ENCODE measurements at regions not wholly inside any gene's neighbourhood (a gene's known extent, or its start where the extent isn't known, plus 50 kb on each side); places are given as distances from the start of the nearest gene placed in this dataset.
"Not testable (repeated sequence)": the region's sequence is repeated elsewhere in the genome, so short reads cannot be mapped to it uniquely, and the experiment has no call there.

- DNase-seq (ENCODE audit: low spot score), result peak; percentile 12
Measured at GRCh38 chr7:46047581-46047980, 126.5 kb upstream of the IGFBP3 start.

GRCh38 chr7:46043338-46043737 is 122.3 kb upstream of the IGFBP3 start:
- DNase-seq (ENCODE audit: low spot score), result not testable (repeated sequence)

- DNase-seq (ENCODE audit: low spot score), result not testable (repeated sequence)
Measured at GRCh38 chr7:46039813-46040212, 118.7 kb upstream of the IGFBP3 start.

GRCh38 chr7:46035166-46035565 is 114.1 kb upstream of the IGFBP3 start:
- DNase-seq (ENCODE audit: low spot score), result no peak

- DNase-seq (ENCODE audit: low spot score), result no peak
Measured at GRCh38 chr7:46034056-46034768, 113.1 kb upstream of the IGFBP3 start.

GRCh38 chr7:46033592-46033991 is 112.5 kb upstream of the IGFBP3 start:
- DNase-seq (ENCODE audit: low spot score), result no peak

GRCh38 chr7:46032942-46033341 is 111.9 kb upstream of the IGFBP3 start:
- no peak for DNase-seq (ENCODE audit: low spot score)

GRCh38 chr7:46032353-46032752 is 111.3 kb upstream of the IGFBP3 start:
- DNase-seq (ENCODE audit: low spot score), result no peak

- no peak for DNase-seq (ENCODE audit: low spot score)
Measured at GRCh38 chr7:46029111-46029704, 108.1 kb upstream of the IGFBP3 start.

- no peak for DNase-seq (ENCODE audit: low spot score)
Measured at GRCh38 chr7:46028246-46028645, 107.2 kb upstream of the IGFBP3 start.

GRCh38 chr7:46026741-46027140 is 105.7 kb upstream of the IGFBP3 start:
- DNase-seq (ENCODE audit: low spot score), result no peak

GRCh38 chr7:46024263-46024916 is 103.3 kb upstream of the IGFBP3 start:
- DNase-seq (ENCODE audit: low spot score), result no peak

GRCh38 chr7:46022397-46022796 is 101.3 kb upstream of the IGFBP3 start:
- DNase-seq (ENCODE audit: low spot score), result no peak

- DNase-seq (ENCODE audit: low spot score), result peak; percentile 96
Measured at GRCh38 chr7:46015107-46015868, 94.2 kb upstream of the IGFBP3 start.

- DNase-seq (ENCODE audit: low spot score), result no peak
Measured at GRCh38 chr7:46011501-46011900, 90.4 kb upstream of the IGFBP3 start.

- no peak for DNase-seq (ENCODE audit: low spot score)
Measured at GRCh38 chr7:46011059-46011458, 90.0 kb upstream of the IGFBP3 start.

GRCh38 chr7:46009211-46009610 is 88.1 kb upstream of the IGFBP3 start:
- no peak for DNase-seq (ENCODE audit: low spot score)

- DNase-seq (ENCODE audit: low spot score), result no peak
Measured at GRCh38 chr7:46007990-46008643, 87.0 kb upstream of the IGFBP3 start.

GRCh38 chr7:46007194-46007593 is 86.1 kb upstream of the IGFBP3 start:
- no peak for DNase-seq (ENCODE audit: low spot score)

- DNase-seq (ENCODE audit: low spot score), result no peak
Measured at GRCh38 chr7:46006723-46007122, 85.7 kb upstream of the IGFBP3 start.

GRCh38 chr7:46006212-46006611 is 85.1 kb upstream of the IGFBP3 start:
- no peak for DNase-seq (ENCODE audit: low spot score)

- DNase-seq (ENCODE audit: low spot score), result no peak
Measured at GRCh38 chr7:46004965-46005364, 83.9 kb upstream of the IGFBP3 start.

All from SK-N-DZ (cell line).